IMR-90 (cell line): ENCODE measurements at regions not wholly inside any gene's neighbourhood (a gene's known extent, or its start where the extent isn't known, plus 50 kb on each side); places are given as distances from the start of the nearest gene placed in this dataset.

Experiments used
- ATAC-seq: fragments of 200-7000 bp; cut with Tn5 transposase; 2 replicates; pipeline ENCODE4 v1.9.1; 2020; ENCODE audit warnings: low read depth, mild to moderate bottlenecking, moderate library complexity
- BruUV-seq: library from RNA; stranded (reverse); fragments of 400-500 nt; replicated peaks from 2 replicates; lab custom pipeline; 2021; lab: Mats Ljungman, UMichigan
- CTCF ChIA-PET: fragments of 300-600 bp; formaldehyde crosslinking; extraction: SDS; loops from one replicate; lab custom pipeline; 2021; ENCODE audit warnings: antibody characterized with exemption; lab: Yijun Ruan, JAX
- POLR2A ChIA-PET: fragments of 300-600 bp; sonication (Branson Sonifier 250); formaldehyde crosslinking; loops from one replicate; lab custom pipeline; 2022; ENCODE audit warnings: antibody characterized with exemption; ENCODE audit not compliant: unreplicated experiment; lab: Charles Lee
- DNase-seq: peaks from one replicate; pipeline ENCODE4 v3.0.0; 2013
- H2AFZ ChIP-seq: replicated peaks from 2 replicates; pipeline ENCODE3; 2013; ENCODE audit warnings: low read length, mild to moderate bottlenecking; ENCODE audit not compliant: poor library complexity
- H2AK5ac ChIP-seq: 2 replicates; pipeline ENCODE4 v1.6.1; 2013; ENCODE audit warnings: low read depth, low read length, inconsistent platforms
- H2AK9ac ChIP-seq: replicated peaks from 2 replicates; pipeline ENCODE3; 2013; ENCODE audit warnings: mild to moderate bottlenecking, low read depth, low read length, moderate library complexity; ENCODE audit not compliant: poor library complexity
- H2BK120ac ChIP-seq: 2 replicates; pipeline ENCODE4 v1.6.1; 2013; ENCODE audit warnings: low read depth, low read length, inconsistent platforms
- H2BK15ac ChIP-seq: 3 replicates; pipeline ENCODE4 v1.6.1; 2013; ENCODE audit warnings: low read depth, low read length, inconsistent platforms
- H2BK20ac ChIP-seq: 2 replicates; pipeline ENCODE4 v1.6.1; 2013; ENCODE audit warnings: low read depth, mild to moderate bottlenecking, inconsistent platforms, low read length, moderate library complexity
- H2BK5ac ChIP-seq: 2 replicates; pipeline ENCODE4 v1.6.1; 2013; ENCODE audit warnings: mild to moderate bottlenecking, low read depth, low read length, inconsistent platforms; ENCODE audit not compliant: poor library complexity, severe bottlenecking
- H3K14ac ChIP-seq: replicated peaks from 2 replicates; pipeline ENCODE4 v1.6.1; 2013; ENCODE audit warnings: low read depth, low read length, inconsistent platforms
- H3K18ac ChIP-seq: 2 replicates; pipeline ENCODE4 v1.6.1; 2013; ENCODE audit warnings: low read depth, low read length, control low read depth
- H3K23ac ChIP-seq: 2 replicates; pipeline ENCODE4 v1.6.1; 2013; ENCODE audit warnings: low read depth, low read length, inconsistent platforms
- H3K27ac ChIP-seq: 2 replicates; pipeline ENCODE4 v1.5.1; 2013; ENCODE audit warnings: mild to moderate bottlenecking, control low read depth, low read length; ENCODE audit not compliant: insufficient read depth
- H3K27me3 ChIP-seq: 2 replicates; pipeline ENCODE4 v1.6.1; 2013; ENCODE audit warnings: low read length; ENCODE audit not compliant: control insufficient read depth, insufficient read depth
- H3K36me3 ChIP-seq: 2 replicates; pipeline ENCODE4 v1.6.1; 2013; ENCODE audit warnings: low read length, mixed read lengths; ENCODE audit not compliant: control insufficient read depth, insufficient read depth
- H3K4ac ChIP-seq: 2 replicates; pipeline ENCODE4 v1.6.1; 2013; ENCODE audit warnings: low read depth, low read length, inconsistent platforms
- H3K4me1 ChIP-seq: 2 replicates; pipeline ENCODE4 v1.6.1; 2013; ENCODE audit warnings: low read length, mixed read lengths; ENCODE audit not compliant: control insufficient read depth, insufficient read depth
- H3K4me2 ChIP-seq: 2 replicates; pipeline ENCODE4 v1.6.1; 2013; ENCODE audit warnings: low read depth, mild to moderate bottlenecking, control low read depth, low read length, moderate library complexity
- H3K4me3 ChIP-seq: 2 replicates; pipeline ENCODE4 v1.5.1; 2013; ENCODE audit warnings: low read depth, mild to moderate bottlenecking, control low read depth, low read length, moderate library complexity; ENCODE audit not compliant: insufficient read depth
- H3K56ac ChIP-seq: 2 replicates; pipeline ENCODE4 v1.6.1; 2013; ENCODE audit warnings: low read length, inconsistent platforms; ENCODE audit not compliant: insufficient read depth; ENCODE audit errors: extremely low read depth
- H3K79me1 ChIP-seq, 2 experiments: 2 replicates each; pipeline ENCODE4 v1.6.1; 2013; ENCODE audit warnings: low read length in 2 of 2, inconsistent platforms in 1 of 2, low read depth in 1 of 2
- H3K9ac ChIP-seq: 2 replicates; pipeline ENCODE4 v1.6.1; 2013; ENCODE audit warnings: low read depth, low read length, control low read depth
- H3K9me1 ChIP-seq: 2 replicates; pipeline ENCODE4 v1.6.1; 2013; ENCODE audit warnings: low read length, inconsistent platforms; ENCODE audit not compliant: insufficient read depth
- H3K9me3 ChIP-seq: 2 replicates; pipeline ENCODE4 v1.6.1; 2013; ENCODE audit warnings: low read length; ENCODE audit not compliant: control insufficient read depth, insufficient read depth
- H4K20me1 ChIP-seq: 2 replicates; pipeline ENCODE4 v1.6.1; 2013; ENCODE audit warnings: low read length, inconsistent platforms; ENCODE audit not compliant: insufficient read depth
- H4K5ac ChIP-seq: 2 replicates; pipeline ENCODE4 v1.6.1; 2013; ENCODE audit warnings: mild to moderate bottlenecking, low read depth, low read length, control low read depth
- H4K8ac ChIP-seq, 2 experiments: 2 replicates each; pipeline ENCODE4 v1.6.1; 2013; ENCODE audit warnings: low read depth in 2 of 2, low read length in 2 of 2, control low read depth in 1 of 2, inconsistent platforms in 1 of 2
- H4K91ac ChIP-seq: 2 replicates; pipeline ENCODE4 v1.6.1; 2013; ENCODE audit warnings: low read depth, low read length, inconsistent platforms; ENCODE audit not compliant: insufficient read depth
- CHD1 ChIP-seq: IDR thresholded peaks from 2 replicates; pipeline ENCODE4 v1.6.1; 2012; ENCODE audit warnings: low read depth, low read length, improper control_type of control experiment
- MAFK ChIP-seq: IDR thresholded peaks from 2 replicates; pipeline ENCODE4 v1.6.1; 2012; ENCODE audit warnings: low read depth, low read length, improper control_type of control experiment
- NFE2L2 ChIP-seq: fragments of 150-350 bp; IDR thresholded peaks from 2 replicates; pipeline ENCODE4 v1.6.1; 2016; ENCODE audit warnings: low read depth, mild to moderate bottlenecking, low read length
- POLR2A ChIP-seq: IDR thresholded peaks from 2 replicates; pipeline ENCODE4 v1.6.1; 2012; ENCODE audit warnings: mild to moderate bottlenecking, low read depth, low read length
- RAD21 ChIP-seq: IDR thresholded peaks from 2 replicates; pipeline ENCODE4 v1.6.1; 2012; ENCODE audit warnings: low read length, improper control_type of control experiment
- SMC3 ChIP-seq: fragments of 150-350 bp; IDR thresholded peaks from 2 replicates; pipeline ENCODE4 v1.6.1; 2016; ENCODE audit warnings: low read depth, mild to moderate bottlenecking, antibody characterized with exemption, low read length, moderate library complexity
- WGBS, 2 experiments: methylation state at CpG; one replicate each; pipeline versions ENCODE4 v1.1.5 to v1.1.7; 2013; ENCODE audit warnings: missing lambda C conversion rate in 2 of 2; ENCODE audit not compliant: insufficient read length in 1 of 2; ENCODE audit errors: extremely low coverage in 2 of 2; 5-methylcytosine and 5-hydroxymethylcytosine counted together
- dilution Hi-C: fragments of 300-500 bp; cut with HindIII; formaldehyde crosslinking; loops from one replicate; pipeline ENCODE4 v1.14.3; 2018; ENCODE audit warnings: low sequenced_read_pairs; ENCODE audit not compliant: unreplicated experiment
- in situ Hi-C: fragments of 300-500 bp; cut with MboI; formaldehyde crosslinking; loops from 3 replicates; pipeline ENCODE4 v1.14.3; 2019; ENCODE audit warnings: low sequenced_read_pairs, inconsistent platforms, mixed read lengths
- intact Hi-C: fragments of 100-400 bp; cut with micrococcal nuclease; formaldehyde crosslinking; loops from 2 replicates; pipeline ENCODE4 v1.10.0; 2022
- TF ChIP-seq, protein P1 (sequence below): conservative IDR thresholded peaks from 2 replicates; pipeline ENCODE4 v1.5.1; 2012; ENCODE audit warnings: mild to moderate bottlenecking, low read depth, low read length, improper control_type of control experiment

DNA sequence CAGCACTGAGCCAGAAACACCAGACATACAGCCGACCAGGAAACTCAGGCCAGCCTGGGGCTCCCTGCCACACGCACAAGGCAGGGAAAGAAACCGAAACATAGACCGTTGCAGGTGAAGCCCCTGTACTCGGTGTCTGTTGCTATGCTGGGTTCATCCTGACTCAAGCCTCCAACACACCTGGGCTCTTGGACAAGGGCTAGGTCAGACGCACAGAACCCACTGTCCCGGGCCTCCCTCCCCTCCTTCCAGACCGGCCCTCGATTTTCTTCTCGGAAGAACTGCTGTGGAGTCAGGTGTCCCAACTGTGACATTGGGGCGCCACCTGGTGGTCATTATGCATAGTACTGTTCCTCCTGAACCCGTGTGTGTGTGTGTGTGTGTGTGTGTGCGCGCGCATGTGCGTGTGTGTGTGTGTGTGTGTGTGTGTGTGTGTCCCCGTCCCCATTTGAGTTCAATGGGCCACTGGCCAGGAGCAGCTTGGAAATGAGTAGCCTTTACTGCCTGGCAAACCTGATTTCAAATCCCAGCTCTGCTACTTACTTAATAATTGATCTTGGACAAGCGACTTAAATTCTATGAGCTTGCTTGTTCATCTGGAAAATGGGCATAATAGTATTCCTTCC, 55.4 kb upstream of the GLI2 start:
- no peak overlapping the region for H3K14ac ChIP-seq
- H3K56ac ChIP-seq: no peak overlapping the region
- in situ Hi-C loops: loop anchor here (25.0 kb wide), 2 partner anchors 682 to 943 kb away; no protein-coding TSS in a partner anchor
- dilution Hi-C loops: no loop called here
- peak overlapping the region; percentile 17; the same call in 1 of the 2 replicates for H2AK5ac ChIP-seq
- no peak overlapping the region for H3K4ac ChIP-seq
- no peak overlapping the region for H3K27ac ChIP-seq
- intact Hi-C loops: loop anchor here (1.0 to 5.0 kb wide), 4 partner anchors 337 to 1038 kb away; no protein-coding TSS in a partner anchor
- no peak overlapping the region for H2BK120ac ChIP-seq
- ChIA-PET CTCF (interaction anchor here (0.6 to 3.6 kb wide), 12 partner anchors 10 to 617 kb away, joined by 3 to 34 read pairs (median 4); no protein-coding TSS in a partner anchor), POLR2A (interaction anchor here (0.6 kb wide), 1 partner anchor 1048 kb away, joined by 6 read pairs; no protein-coding TSS in a partner anchor)
- 71% methylated on average over 5 of the region's 18 CpGs; no CpG with 5 or more reads in 1 of the 2 experiments for WGBS, 2 experiments
- H4K20me1 ChIP-seq: no peaks in the 10 kb centered on the region
- peak; percentile 67 for ATAC-seq
- H3K27me3 ChIP-seq: peaks cover 12% of the 10 kb centered on the region
- no peak overlapping the region; a peak in 1 of 4 replicates for H4K8ac ChIP-seq
- H3K18ac ChIP-seq: no peak overlapping the region
- H4K5ac ChIP-seq: no peak overlapping the region
- H2BK15ac ChIP-seq: no peak overlapping the region
- H3K4me2 ChIP-seq: no peak overlapping the region
- H2BK20ac ChIP-seq: no peak overlapping the region
- H2AK9ac ChIP-seq: no peak overlapping the region
- no peak overlapping the region for H3K9ac ChIP-seq
- no peak overlapping the region for H2BK5ac ChIP-seq
- no peaks in the 10 kb centered on the region for H3K79me1 ChIP-seq
- H3K9me3 ChIP-seq: no peaks in the 10 kb centered on the region; the same call in 1 of the 2 replicates
- H3K9me1 ChIP-seq: 0 out of 2 replicates have a peak, but pooled peaks cover 3% of the 10 kb centered on the region
- H3K23ac ChIP-seq: no peak overlapping the region
- peak overlapping the region; percentile 19 for H2AFZ ChIP-seq
- H3K4me3 ChIP-seq: no peak overlapping the region
- no TSS peak for BruUV-seq
- peak; percentile 88 for DNase-seq
- no peaks in the 10 kb centered on the region for H3K36me3 ChIP-seq
- H4K91ac ChIP-seq: no peak overlapping the region
- peaks cover 18% of the 10 kb centered on the region for H3K4me1 ChIP-seq
- peak; percentile 40; the same call in 1 of the 2 replicates for TF ChIP-seq POLR2A
- no peak for TF ChIP-seq NFE2L2
- TF ChIP-seq SMC3: peak; percentile 93
- TF ChIP-seq, protein P1, sequence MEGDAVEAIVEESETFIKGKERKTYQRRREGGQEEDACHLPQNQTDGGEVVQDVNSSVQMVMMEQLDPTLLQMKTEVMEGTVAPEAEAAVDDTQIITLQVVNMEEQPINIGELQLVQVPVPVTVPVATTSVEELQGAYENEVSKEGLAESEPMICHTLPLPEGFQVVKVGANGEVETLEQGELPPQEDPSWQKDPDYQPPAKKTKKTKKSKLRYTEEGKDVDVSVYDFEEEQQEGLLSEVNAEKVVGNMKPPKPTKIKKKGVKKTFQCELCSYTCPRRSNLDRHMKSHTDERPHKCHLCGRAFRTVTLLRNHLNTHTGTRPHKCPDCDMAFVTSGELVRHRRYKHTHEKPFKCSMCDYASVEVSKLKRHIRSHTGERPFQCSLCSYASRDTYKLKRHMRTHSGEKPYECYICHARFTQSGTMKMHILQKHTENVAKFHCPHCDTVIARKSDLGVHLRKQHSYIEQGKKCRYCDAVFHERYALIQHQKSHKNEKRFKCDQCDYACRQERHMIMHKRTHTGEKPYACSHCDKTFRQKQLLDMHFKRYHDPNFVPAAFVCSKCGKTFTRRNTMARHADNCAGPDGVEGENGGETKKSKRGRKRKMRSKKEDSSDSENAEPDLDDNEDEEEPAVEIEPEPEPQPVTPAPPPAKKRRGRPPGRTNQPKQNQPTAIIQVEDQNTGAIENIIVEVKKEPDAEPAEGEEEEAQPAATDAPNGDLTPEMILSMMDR: peak; percentile 78
- no peak for TF ChIP-seq MAFK
- TF ChIP-seq CHD1: no peak; the same call in 1 of the 2 replicates
- peak; percentile 92 for TF ChIP-seq RAD21
